ENCODE measurements at regions not wholly inside any gene's neighbourhood (a gene's known extent, or its start where the extent isn't known, plus 50 kb on each side); places are given as distances from the start of the nearest gene placed in this dataset.
A peak's percentile ranks its signal among the peaks of the same experiment; 100 is the strongest.

GRCh38 chr15:66941108-66941711 is 124.2 kb upstream of the SMAD3 start:
- Mint-ChIP-seq H3K9me3 (ENCODE audit: insufficient read depth) (no peaks in the 10 kb centered on the region), H3K27ac (no peak overlapping the region), H3K27me3 (ENCODE audit: low read depth) (no peaks in the 10 kb centered on the region), H3K4me1 (ENCODE audit: low read depth) (peaks cover 16% of the 10 kb centered on the region), H3K36me3 (ENCODE audit: low read depth) (peaks cover 2% of the 10 kb centered on the region), H3K4me3 (no peak overlapping the region)
- DNase-seq (no peak), ATAC-seq (no peak)
- ChIA-PET POLR2A (no interaction called here), CTCF (interaction anchor here (0.6 to 1.2 kb wide), 3 partner anchors 39 to 363 kb away, joined by 3 to 6 read pairs (median 3); no protein-coding TSS in a partner anchor)

GRCh38 chr15:66941791-66942190 is 123.6 kb upstream of the SMAD3 start:
- Mint-ChIP-seq H3K9me3 (ENCODE audit: insufficient read depth) (no peaks in the 10 kb centered on the region), H3K4me3 (no peak overlapping the region), H3K36me3 (ENCODE audit: low read depth) (peaks cover 2% of the 10 kb centered on the region), H3K4me1 (ENCODE audit: low read depth) (peaks cover 18% of the 10 kb centered on the region), H3K27ac (no peak overlapping the region), H3K27me3 (ENCODE audit: low read depth) (no peaks in the 10 kb centered on the region)
- ChIA-PET CTCF (interaction anchor here (1.2 kb wide), 2 partner anchors 90 to 363 kb away, joined by 3 to 6 read pairs; no protein-coding TSS in a partner anchor), POLR2A (no interaction called here)
- ATAC-seq = no peak
- no peak for DNase-seq

- ATAC-seq = no peak
Observed at GRCh38 chr15:66942649-66943390, 122.6 kb upstream of the SMAD3 start.

GRCh38 chr15:66943456-66944095 is 121.8 kb upstream of the SMAD3 start:
- ChIA-PET POLR2A (no interaction called here), CTCF (interaction anchor here (0.9 to 1.4 kb wide), 4 partner anchors 15 to 361 kb away, joined by 3 to 6 read pairs (median 3); no protein-coding TSS in a partner anchor)
- no peaks in the 10 kb centered on the region for H3K27me3 Mint-ChIP-seq (ENCODE audit: low read depth)
- no peak overlapping the region for H3K27ac Mint-ChIP-seq
- H3K36me3 Mint-ChIP-seq (ENCODE audit: low read depth) = no peaks in the 10 kb centered on the region
- H3K4me1 Mint-ChIP-seq (ENCODE audit: low read depth) = peaks cover 19% of the 10 kb centered on the region
- no peaks in the 10 kb centered on the region for H3K9me3 Mint-ChIP-seq (ENCODE audit: insufficient read depth)
- no peak overlapping the region for H3K4me3 Mint-ChIP-seq
- DNase-seq (no peak), ATAC-seq (no peak)

More at GRCh38 chr15:66942649-66943390, 122.6 kb upstream of the SMAD3 start:
- CTCF ChIA-PET = interaction anchor here (0.9 to 1.2 kb wide), 3 partner anchors 16 to 361 kb away, joined by 3 read pairs; no protein-coding TSS in a partner anchor
- no peak for DNase-seq
- POLR2A ChIA-PET = no interaction called here
- Mint-ChIP-seq H3K27ac (no peak overlapping the region), H3K27me3 (ENCODE audit: low read depth) (no peaks in the 10 kb centered on the region), H3K4me1 (ENCODE audit: low read depth) (peaks cover 20% of the 10 kb centered on the region), H3K4me3 (no peak overlapping the region), H3K9me3 (ENCODE audit: insufficient read depth) (no peaks in the 10 kb centered on the region), H3K36me3 (ENCODE audit: low read depth) (peaks cover 2% of the 10 kb centered on the region)

GRCh38 chr15:66944121-66944520 is 121.3 kb upstream of the SMAD3 start:
- H3K4me1 Mint-ChIP-seq (ENCODE audit: low read depth) = peaks cover 15% of the 10 kb centered on the region

GRCh38 chr15:66945286-66945685 is 120.1 kb upstream of the SMAD3 start:
- CTCF ChIA-PET = interaction anchor here (0.6 to 5.8 kb wide), 14 partner anchors 38 to 488 kb away, joined by 3 to 55 read pairs (median 5); partner anchors contain the start of gene SMAD3
- Mint-ChIP-seq H3K27ac (peak overlapping the region; percentile 9), H3K36me3 (ENCODE audit: low read depth) (no peaks in the 10 kb centered on the region), H3K4me3 (no peak overlapping the region), H3K4me1 (ENCODE audit: low read depth) (peaks cover 8% of the 10 kb centered on the region), H3K9me3 (ENCODE audit: insufficient read depth) (no peaks in the 10 kb centered on the region), H3K27me3 (ENCODE audit: low read depth) (peaks cover 3% of the 10 kb centered on the region)
- ATAC-seq (no peak), DNase-seq (no peak)
- POLR2A ChIA-PET = no interaction called here

More at GRCh38 chr15:66944121-66944520, 121.3 kb upstream of the SMAD3 start:
- ChIA-PET CTCF (interaction anchor here (1.0 to 1.4 kb wide), 3 partner anchors 14 to 360 kb away, joined by 3 to 6 read pairs (median 3); no protein-coding TSS in a partner anchor), POLR2A (no interaction called here)
- Mint-ChIP-seq H3K9me3 (ENCODE audit: insufficient read depth) (no peaks in the 10 kb centered on the region), H3K27ac (no peak overlapping the region), H3K36me3 (ENCODE audit: low read depth) (no peaks in the 10 kb centered on the region), H3K27me3 (ENCODE audit: low read depth) (no peaks in the 10 kb centered on the region), H3K4me3 (no peak overlapping the region)
- ATAC-seq (no peak), DNase-seq (no peak)

- CTCF ChIA-PET = interaction anchor here (0.5 to 5.8 kb wide), 30 partner anchors 15 to 498 kb away, joined by 3 to 55 read pairs (median 4); partner anchors contain the start of gene SMAD3
- POLR2A ChIA-PET = no interaction called here
- Mint-ChIP-seq H3K36me3 (ENCODE audit: low read depth) (no peaks in the 10 kb centered on the region), H3K4me3 (no peak overlapping the region), H3K9me3 (ENCODE audit: insufficient read depth) (no peaks in the 10 kb centered on the region), H3K4me1 (ENCODE audit: low read depth) (peaks cover 4% of the 10 kb centered on the region), H3K27me3 (ENCODE audit: low read depth) (peaks cover 3% of the 10 kb centered on the region), H3K27ac (no peak overlapping the region)
- ATAC-seq (no peak), DNase-seq (no peak)
Observed at GRCh38 chr15:66945842-66946241, 119.6 kb upstream of the SMAD3 start.

GRCh38 chr15:66946578-66947164 is 118.7 kb upstream of the SMAD3 start:
- ChIA-PET POLR2A (interaction anchor here (0.5 kb wide), 1 partner anchor 333 kb away, joined by 4 read pairs; no protein-coding TSS in a partner anchor), CTCF (interaction anchor here (0.5 to 5.8 kb wide), 43 partner anchors 16 to 1206 kb away, joined by 3 to 55 read pairs (median 3); partner anchors contain the start of gene SMAD3)
- peaks cover 6% of the 10 kb centered on the region for H3K27me3 Mint-ChIP-seq (ENCODE audit: low read depth)
- ATAC-seq = peak; percentile 79
- no peaks in the 10 kb centered on the region for H3K36me3 Mint-ChIP-seq (ENCODE audit: low read depth)
- peak; percentile 83 for DNase-seq
- H3K4me3 Mint-ChIP-seq = no peak overlapping the region
- no peaks in the 10 kb centered on the region for H3K9me3 Mint-ChIP-seq (ENCODE audit: insufficient read depth)
- H3K27ac Mint-ChIP-seq = no peak overlapping the region
- H3K4me1 Mint-ChIP-seq (ENCODE audit: low read depth) = peaks cover 4% of the 10 kb centered on the region

GRCh38 chr15:66947471-66947870 is 117.9 kb upstream of the SMAD3 start:
- Mint-ChIP-seq H3K9me3 (ENCODE audit: insufficient read depth) (no peaks in the 10 kb centered on the region), H3K4me3 (no peak overlapping the region), H3K27me3 (ENCODE audit: low read depth) (peaks cover 14% of the 10 kb centered on the region), H3K27ac (no peak overlapping the region), H3K36me3 (ENCODE audit: low read depth) (no peaks in the 10 kb centered on the region), H3K4me1 (ENCODE audit: low read depth) (peaks cover 4% of the 10 kb centered on the region)
- CTCF ChIA-PET = interaction anchor here (0.9 to 5.8 kb wide), 9 partner anchors 22 to 452 kb away, joined by 3 to 55 read pairs (median 5); no protein-coding TSS in a partner anchor
- ATAC-seq (no peak), DNase-seq (no peak)
- POLR2A ChIA-PET = interaction anchor here (0.5 kb wide), 1 partner anchor 333 kb away, joined by 4 read pairs; no protein-coding TSS in a partner anchor

GRCh38 chr15:66948294-66948693 is 117.1 kb upstream of the SMAD3 start:
- DNase-seq (no peak), ATAC-seq (no peak)
- Mint-ChIP-seq H3K4me1 (ENCODE audit: low read depth) (peaks cover 4% of the 10 kb centered on the region), H3K27ac (no peak overlapping the region), H3K36me3 (ENCODE audit: low read depth) (no peaks in the 10 kb centered on the region), H3K9me3 (ENCODE audit: insufficient read depth) (no peaks in the 10 kb centered on the region), H3K27me3 (ENCODE audit: low read depth) (peaks cover 17% of the 10 kb centered on the region), H3K4me3 (no peak overlapping the region)
- ChIA-PET CTCF (interaction anchor here (0.7 to 5.8 kb wide), 4 partner anchors 32 to 356 kb away, joined by 3 to 55 read pairs (median 3); partner anchors contain the start of gene SMAD3), POLR2A (no interaction called here)

- Mint-ChIP-seq H3K27ac (no peak overlapping the region), H3K36me3 (ENCODE audit: low read depth) (no peaks in the 10 kb centered on the region), H3K4me1 (ENCODE audit: low read depth) (peaks cover 4% of the 10 kb centered on the region), H3K4me3 (no peak overlapping the region), H3K9me3 (ENCODE audit: insufficient read depth) (no peaks in the 10 kb centered on the region), H3K27me3 (ENCODE audit: low read depth) (peaks cover 19% of the 10 kb centered on the region)
- DNase-seq (no peak), ATAC-seq (no peak)
- CTCF ChIA-PET = interaction anchor here (0.9 to 5.8 kb wide), 4 partner anchors 55 to 483 kb away, joined by 3 to 55 read pairs (median 5); no protein-coding TSS in a partner anchor
- POLR2A ChIA-PET = no interaction called here
Observed at GRCh38 chr15:66950114-66950513, 115.3 kb upstream of the SMAD3 start.
